ENCODE measurements at regions not wholly inside any gene's neighbourhood (a gene's known extent, or its start where the extent isn't known, plus 50 kb on each side); places are given as distances from the start of the nearest gene placed in this dataset.
"Not testable (repeated sequence)": the region's sequence is repeated elsewhere in the genome, so short reads cannot be mapped to it uniquely, and the experiment has no call there.

DNA sequence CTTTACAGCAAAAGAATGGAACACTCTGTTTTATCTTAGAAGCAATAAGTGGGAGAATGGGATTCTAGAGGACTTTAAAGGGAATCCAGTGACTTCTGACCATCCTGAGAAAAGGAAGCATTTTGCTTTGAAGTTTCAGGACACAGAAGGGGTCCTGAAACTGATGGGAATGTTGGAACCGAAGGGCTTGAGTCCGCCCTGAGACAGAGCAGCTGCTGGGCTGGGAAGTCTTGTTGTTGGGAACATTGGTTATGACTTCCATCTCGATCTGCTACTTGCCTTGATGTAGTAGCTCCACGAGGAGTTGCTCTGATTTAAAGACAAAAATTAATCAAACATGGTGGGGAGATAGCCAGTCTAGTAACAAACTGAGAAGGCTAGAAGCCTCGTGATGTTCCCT lies 177.6 kb downstream of the JCAD start:
- DNase-seq (ENCODE audit: low spot score), result no peak

DNA sequence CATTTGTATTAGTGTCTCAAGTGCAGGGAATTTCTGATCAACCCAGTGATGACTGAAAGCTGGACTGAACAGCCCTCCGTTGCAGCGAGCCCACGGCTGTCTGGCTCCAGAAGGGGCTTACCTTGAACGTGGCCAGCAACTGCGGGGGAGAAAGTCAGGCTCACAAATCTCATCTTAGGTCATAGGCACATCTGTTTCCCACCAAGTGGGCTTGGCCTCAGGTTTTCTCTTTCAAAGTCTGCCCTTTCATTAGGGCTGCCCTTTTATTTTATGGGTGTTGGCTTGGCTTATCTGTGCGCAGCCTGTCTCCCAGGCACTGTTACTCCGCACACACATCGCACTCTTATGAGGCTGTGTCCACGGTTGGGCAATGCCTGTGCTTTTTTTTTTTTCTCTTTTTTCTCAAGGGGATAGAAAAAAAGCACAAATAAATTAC lies 178.0 kb downstream of the JCAD start:
- no peak for DNase-seq (ENCODE audit: low spot score)

DNA sequence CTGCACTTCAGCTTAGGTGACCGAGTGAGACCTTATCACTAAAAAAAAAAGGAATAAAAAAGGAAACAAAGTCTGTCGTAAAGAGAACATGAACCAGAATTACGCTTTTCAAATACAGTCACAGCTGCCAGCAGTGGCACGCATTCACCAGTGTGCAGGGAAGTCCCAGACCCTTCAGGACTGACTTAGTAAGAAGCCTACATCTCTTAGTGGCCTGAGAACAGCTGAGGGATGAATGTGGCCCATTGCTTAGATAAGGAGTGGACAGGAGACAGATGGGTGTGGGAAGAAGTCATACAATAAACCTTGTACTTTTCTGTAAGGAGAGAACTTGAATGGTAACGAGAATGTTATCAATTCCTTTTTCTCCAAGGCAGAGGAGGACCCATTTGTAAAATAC lies 178.5 kb downstream of the JCAD start:
- no peak for DNase-seq (ENCODE audit: low spot score)

DNA sequence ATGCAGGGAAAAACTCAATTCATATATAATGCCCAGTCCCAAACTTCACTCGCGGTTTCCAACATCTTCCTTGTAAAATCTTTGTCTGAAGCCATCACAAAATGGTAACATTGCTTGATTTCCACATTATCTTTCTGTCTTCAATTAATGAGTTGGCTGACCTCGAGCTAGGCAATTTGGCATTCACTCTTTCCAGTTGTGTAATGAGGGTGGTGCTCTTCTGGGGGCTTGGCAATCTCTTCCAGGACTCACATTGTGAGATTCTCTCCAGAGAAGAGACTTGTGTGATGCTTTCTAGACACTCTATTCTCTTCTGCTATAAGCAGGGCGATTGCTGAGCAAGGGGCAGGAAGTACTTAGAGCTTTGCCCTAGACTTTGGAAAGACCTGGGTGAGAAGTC lies 179.5 kb downstream of the JCAD start:
- DNase-seq (ENCODE audit: low spot score), result no peak

DNA sequence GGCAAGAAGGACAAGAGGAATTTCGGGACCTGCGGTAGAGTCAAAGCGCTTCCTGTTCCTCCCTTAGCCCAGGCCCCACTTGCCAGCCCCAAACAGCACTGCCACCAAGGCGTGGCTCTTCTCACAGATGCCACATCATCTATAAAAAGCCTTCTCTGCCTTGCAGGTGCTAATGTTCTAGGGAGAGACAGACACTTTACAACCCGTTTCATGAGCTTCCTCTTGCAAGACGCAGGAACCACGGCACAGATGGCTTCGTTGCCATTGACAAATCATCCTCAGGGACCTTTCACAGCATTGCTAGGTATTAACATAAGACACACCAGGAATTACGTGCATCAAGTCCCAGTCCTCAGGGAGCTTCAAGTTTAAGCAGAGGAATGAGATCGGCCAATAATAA lies 180.9 kb downstream of the JCAD start:
- DNase-seq (ENCODE audit: low spot score), result no peak

DNA sequence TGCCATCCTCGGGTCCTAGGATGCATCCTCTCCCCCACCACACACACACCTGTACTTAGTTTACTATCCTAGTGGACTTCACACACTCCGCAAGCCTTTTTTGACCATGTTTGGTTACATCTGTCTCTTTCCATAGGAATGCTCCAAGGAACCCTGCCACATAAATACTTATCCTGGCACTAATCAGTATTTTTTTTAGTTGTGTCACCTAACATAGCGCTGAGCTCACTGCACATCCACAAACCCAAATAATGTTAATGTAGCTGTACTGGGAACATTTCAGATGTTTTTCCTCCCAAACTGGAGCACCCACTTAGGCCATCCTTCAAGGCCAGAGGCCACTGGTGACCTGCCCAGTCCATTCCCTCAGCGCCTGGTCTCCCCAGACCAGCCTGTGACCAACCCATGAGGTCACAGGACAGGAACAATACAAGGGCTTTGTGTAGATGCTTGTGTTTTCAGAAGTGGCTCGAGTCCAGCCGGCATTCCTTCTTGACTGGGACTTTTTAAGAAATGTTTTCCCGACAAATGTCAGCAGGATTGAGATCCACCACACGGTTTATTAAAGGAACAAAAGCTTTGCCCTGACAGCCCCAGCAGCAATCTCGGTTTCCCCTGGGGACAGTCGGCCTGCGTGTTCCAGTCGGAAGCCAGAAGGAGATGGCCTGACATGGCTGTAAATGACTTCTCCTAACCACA lies 181.4 kb downstream of the JCAD start:
- no peak for DNase-seq (ENCODE audit: low spot score)

DNA sequence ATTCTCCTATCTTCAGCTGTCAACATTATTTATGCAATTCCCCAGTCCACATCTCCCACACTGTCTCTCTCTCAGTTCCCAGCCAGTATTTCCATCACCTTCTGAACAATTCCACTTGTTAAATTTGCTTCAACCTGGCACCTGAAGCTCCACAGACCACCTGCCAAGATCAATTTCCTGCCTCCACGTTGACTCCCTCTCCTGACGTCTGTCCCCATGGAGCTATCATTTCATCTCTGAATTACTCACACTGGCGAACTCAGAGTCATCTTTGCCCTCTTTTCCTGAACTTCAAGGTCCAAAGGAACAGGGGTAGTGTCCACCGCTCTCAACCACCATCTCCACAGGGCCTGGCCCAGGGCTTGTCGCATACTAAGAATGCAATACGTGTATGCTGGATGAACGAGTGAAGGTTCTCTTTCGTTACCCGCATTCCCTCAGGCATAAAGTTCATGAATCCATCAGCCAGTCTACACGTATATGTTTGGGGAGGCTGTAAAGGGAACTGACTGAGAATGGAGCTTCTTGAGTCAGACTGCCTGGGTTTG lies 183.3 kb downstream of the JCAD start:
- DNase-seq (ENCODE audit: low spot score), result no peak

DNA sequence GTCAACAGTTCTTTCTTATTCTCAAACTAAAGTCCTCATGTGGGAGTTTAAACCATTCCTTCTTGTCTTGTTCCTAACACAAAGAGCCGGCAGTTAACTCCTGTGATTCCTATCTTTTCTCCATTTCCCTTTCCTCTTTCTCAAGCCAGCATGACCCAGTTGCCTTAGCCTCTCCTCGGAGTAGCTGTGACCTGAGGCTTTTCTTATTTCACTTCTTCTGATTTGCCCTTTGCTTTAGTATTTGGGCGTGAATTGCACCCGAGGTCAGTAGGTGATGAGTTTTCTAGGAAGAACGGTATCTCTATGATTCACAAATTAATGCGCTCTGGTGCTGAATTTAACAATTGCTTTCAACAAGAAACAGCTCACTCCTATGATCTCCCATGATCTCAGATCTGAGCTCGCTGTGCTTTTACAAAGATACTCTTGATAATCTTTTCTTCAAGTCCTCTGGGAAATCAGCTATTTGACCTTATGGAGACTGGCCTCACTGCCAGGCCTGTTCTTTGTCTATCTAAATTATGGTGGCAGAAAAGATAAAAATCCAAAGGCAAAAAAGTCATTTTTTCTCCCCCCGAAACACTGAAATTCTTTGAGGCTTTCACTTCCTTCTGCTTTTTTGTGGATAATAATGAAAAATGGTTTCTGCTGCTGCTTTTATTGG lies 184.6 kb downstream of the JCAD start:
- DNase-seq (ENCODE audit: low spot score), result no peak

DNA sequence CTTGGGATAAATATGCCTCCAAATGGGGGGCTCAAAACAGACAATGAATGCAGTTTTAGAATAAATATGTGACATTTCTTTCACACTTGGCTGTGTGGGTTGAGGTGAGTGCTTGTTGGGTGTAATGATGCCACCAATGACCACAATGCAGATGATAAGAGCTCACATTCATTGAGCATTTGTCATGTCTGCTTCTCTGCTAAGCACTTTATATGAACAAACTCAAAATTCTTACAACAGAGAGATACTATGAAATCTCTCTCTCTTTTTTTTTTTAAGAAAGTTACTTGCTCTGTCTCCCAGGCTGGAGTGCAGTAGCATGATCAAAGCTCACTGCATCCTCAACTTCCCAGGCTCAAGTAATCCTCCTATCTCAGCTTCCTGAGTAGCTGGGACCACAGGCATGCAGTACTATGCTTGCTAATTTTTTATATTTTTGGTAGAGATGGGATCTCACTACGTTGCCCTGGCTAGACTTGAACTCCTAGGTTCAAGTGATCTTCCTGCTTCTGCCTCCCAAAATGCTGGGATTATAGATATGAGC lies 185.4 kb downstream of the JCAD start:
- DNase-seq (ENCODE audit: low spot score), result no peak

DNA sequence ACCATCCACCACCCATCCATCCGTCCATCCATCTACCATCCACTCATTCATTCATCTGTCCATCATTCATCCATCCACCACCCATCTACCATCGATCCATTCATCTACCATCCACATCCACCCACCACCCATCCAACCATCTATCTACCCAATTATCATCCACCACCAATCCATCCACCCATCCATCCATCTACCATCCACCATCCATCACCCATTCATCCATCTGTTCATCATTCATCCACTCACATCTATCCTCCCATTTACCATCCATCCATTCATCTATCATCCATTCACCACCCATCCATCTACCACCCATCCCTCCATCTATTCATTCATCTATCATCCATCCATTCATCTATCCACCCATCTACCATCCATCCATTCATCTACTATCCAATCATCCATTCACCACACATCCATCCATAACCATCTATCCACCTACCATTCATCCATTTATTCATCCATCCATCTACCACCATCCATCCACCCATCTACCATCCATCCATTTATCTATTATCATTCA lies 188.8 kb downstream of the JCAD start:
- DNase-seq (ENCODE audit: low spot score), result no peak

DNA sequence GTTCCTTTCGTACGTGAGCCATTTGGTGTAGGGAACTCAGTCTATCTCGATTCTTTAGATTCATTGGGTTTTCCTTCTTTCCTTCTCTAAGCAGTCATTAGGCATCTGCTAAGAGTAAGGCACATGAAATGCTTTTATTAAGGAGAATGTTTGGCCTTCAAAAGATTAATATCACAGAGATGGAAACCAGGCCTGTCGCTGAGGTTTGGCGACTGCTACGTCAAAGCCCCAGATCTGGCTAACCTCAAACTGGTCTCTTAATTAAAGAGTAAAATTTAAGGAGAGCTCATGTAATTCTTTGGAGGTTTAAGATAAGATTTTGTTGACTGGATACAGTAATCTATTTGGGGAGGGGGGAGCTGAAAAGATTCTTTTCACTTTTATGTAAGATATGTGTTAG lies 189.8 kb downstream of the JCAD start:
- DNase-seq (ENCODE audit: low spot score), result no peak

DNA sequence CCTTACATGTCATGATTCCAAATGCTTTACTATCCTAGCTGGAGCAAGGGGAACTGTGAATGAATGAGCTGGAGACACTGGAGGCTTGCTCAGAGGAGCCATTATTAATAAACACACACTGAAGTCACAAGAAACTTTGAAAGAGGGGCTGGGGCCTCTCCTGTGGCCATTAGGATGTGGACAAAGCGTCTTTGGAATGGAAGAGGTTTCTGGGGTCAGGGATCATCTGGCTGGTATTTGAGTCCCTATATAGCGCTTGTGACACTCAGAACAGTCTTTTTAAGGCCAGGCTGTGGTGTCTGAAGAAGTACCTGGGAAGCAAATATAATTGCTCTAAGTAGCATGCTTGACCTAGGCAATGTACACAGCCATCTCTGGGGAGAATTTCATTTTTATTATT lies 193.0 kb downstream of the JCAD start:
- DNase-seq (ENCODE audit: low spot score), result no peak

DNA sequence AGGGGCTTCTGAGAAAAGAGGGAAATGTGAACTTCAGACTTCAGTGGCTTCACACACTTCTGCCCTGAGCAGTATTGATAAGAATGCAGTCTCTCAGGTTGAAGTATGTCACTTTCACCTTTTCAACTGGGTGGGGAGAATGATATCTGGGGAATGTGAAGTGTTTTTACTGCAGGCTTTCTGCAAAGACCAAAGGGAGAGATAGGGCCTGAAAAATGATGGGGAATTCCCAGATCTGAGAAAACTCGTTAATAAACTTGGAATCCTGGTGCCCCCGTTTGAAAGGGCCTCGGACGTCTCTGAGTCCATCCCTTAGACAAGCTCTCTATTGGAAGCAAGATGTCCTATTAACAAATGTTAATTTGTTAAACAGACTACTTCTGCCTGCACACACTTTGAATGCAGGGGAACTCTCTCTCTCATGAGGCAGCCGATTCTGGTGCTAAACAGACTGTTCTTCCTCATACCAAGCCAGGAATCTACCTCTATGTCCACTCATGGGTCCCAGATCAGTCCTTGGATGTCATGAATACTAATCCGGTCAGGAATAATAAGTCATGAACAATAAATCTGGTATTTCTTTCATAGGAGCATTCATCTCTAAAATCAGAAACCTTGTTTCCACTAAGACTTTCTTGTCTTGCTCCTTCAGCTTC lies 193.6 kb downstream of the JCAD start:
- no peak for DNase-seq (ENCODE audit: low spot score)

DNA sequence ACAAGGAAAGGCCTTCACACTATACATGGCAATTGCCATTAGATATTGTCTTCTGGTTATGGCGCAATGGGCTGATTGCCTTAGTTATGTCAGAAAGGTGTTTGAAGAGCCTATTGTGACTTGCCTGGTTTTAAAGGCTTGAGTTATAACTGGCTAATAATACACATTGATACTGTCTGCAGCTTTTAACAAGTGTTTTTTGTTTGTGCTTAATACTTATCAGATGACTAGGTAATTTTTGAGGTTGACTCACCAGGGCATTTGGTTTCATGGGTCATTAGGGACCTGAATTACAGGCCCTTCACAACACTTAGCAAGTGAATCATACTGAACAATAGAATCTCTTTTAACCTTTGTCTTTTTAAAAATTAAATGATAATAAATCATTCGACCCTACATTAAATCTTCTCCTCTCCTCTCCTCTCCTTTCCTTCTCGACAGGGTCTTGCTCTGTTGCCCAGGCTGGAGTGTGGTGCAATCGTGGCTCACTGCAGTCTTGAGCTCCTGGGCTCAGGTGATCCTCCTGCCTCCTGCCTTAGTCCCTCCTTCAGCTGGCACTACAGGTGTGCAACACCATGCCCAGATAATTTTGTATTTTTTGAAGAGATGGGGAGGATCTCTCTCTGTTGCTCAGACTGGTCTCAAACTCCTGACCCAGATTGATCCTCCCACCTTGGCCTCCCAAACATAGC lies 196.3 kb downstream of the JCAD start:
- no peak for DNase-seq (ENCODE audit: low spot score)

DNA sequence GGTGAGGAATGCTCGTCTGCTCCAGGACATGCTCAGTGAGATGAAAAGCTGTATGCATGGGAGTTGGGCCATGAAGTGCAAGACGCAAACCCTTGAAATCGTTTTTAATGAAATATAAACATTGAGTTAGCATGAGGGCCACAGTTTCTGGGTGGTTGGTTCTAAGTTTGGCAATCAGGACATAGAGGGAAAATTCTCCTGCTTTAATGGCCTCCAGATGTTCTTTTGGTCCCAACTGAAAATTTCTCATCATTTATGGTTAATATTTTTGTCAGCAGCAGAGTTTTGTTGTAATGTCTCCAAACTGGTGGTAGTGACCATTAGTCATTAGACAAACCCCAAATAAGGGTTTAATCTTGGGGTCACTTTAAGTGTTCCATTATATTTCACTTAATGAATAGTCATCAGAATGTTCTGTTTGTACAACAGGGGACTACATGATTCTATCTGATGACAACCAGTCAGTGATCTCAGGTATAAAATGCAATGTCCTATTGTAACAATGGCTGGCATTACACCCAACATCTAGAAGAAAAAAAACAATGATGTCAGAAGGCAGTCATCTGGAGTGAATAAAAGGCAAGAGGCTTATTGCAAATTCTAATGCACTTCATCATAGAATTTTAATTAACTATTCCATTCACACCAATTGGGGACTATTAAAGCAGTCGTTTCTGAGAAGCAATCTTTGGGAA lies 197.4 kb downstream of the JCAD start:
- no peak for DNase-seq (ENCODE audit: low spot score)

DNA sequence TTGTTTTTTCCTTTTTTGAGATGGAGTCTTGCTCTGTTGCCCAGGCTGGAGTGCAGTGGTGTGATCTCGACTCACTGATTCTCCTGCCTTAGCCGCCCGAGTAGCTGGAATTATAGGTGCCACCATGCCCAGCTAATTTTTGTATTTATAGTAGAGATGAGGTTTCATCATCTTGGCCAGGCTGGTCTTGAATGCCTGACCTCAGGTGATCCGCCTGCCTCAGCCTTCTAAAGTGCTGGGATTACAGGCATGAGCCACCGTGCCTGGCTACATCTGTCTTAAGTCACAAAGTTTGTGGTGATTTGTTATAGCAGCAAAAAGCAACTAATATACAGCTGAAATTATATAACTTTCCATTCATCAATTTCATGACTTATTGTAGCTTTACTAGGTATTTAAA lies 198.2 kb downstream of the JCAD start:
- not testable (repeated sequence) for DNase-seq (ENCODE audit: low spot score)

DNA sequence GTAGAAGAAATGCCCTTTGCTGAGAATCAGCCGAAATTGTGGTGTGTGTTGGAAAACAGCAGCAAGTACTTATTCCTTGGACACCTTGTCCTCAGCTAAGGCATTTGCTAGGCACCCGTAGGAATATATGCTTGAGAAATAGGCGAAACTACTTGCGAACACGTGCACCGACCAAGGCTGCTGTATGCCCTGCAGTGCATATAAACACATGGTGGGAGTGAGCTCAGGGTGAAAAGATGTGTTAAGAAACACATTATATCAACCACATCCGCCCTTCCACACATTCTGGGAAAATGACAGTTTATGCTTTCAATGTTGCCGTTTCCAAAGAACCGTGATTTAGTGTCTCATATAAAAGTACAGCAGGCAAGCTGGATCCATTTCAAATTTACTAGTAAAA lies 199.2 kb downstream of the JCAD start:
- DNase-seq (ENCODE audit: low spot score), result no peak

DNA sequence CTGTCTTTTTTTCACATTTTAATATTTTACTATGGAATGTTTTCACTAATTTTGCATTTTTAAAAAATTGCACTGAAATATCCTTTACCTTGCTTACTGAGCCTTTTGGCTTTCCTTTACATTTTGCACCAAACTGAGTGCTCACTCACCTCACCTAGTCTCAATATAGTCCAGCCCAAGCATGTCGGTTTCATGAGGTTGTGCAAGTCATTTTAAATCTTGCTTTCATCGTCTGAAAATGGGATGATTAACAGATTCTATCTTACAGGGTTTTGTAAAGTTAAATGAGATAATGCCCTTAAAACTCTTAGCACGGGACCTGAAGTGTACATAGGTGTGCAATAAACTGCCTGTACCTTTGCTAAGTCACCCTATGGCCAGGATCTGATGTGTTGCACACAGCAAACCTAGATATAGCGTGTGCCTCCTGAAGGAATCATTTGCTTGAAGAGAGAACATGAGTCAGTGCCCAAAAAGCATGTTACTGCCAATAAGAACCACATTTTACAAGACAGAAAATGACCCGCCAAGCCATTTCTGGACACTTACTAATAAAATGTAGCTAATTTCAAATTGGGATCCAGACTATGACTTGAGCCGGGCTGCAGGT lies 199.8 kb downstream of the JCAD start:
- DNase-seq (ENCODE audit: low spot score), result no peak

DNA sequence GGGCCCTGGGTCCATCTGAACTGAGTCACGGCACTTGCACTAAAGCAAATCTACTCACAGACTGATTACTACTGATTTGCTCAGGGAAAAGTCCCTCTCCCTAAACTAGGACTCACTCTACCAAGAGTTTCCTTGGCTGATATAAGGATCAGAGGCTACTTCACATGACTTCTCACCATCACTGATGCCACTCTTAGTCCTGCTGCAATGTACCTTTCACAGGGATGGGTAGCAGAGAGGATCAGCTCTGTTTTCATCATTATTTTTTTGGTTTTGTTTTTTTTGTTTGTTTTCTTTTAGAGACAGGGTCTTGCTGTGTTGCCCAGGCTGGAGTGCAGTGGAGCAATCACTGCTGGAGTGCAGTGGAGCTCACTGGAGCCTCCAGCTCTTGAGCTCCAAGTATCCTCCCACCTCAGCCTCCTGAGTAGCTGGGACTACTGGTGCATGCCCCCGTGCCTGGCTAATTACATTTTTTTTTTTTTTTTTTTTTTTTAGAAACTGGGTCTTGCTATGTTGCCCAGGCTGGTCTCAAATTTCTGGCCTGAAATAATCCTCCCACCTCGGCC lies 200.6 kb downstream of the JCAD start:
- no peak for DNase-seq (ENCODE audit: low spot score)

DNA sequence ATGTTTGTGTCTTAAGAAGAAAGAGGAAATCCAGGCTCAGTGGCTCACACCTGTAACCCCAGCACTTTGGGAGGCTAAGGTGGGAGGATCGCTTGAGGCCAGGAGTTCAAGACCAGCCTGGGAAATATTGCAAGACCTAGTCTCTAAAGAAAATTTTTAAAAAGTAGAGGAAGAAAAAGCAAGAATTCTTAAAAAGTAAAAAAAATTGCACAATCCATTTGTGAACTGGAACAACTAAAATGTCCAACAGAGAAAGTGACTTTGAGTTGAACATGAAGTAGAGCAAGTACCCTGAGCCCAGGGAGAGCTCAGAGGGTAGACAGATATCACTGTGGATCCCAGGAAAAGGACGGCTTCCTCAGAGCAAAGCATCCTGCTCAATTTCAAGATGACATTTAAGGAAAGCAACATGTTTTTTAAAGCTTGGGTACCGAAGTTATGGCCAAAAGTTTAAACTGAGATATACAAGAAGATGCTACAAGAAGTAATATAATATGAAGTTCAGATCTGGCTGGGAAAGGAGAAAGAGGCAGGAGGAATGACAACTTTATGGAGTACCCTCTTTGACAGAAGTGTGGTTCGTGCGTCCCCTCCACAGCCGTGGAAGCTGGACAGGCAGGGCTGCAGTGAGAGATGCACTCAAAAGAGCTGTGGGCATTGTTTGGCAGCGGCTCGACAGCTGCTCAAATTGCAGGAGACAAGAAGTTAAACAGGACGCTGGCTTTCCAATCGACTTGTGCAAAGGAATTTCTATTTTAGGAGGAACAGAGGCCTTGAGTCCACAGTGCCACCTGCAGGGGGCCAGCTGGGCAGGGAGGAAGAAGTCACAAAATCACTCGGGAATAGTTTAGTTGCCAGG lies 201.3 kb downstream of the JCAD start:
- no peak for DNase-seq (ENCODE audit: low spot score)
